Activated T-cell treated with anti-CD3 and anti-CD28 coated beads, Interleukin-2, amount 50 U/mL, for 4 hours (primary cell): ENCODE measurements at regions not wholly inside any gene's neighbourhood (a gene's known extent, or its start where the extent isn't known, plus 50 kb on each side); places are given as distances from the start of the nearest gene placed in this dataset.
A peak's percentile ranks its signal among the peaks of the same experiment; 100 is the strongest.

Experiments used
- ATAC-seq, 2 donors: fragments of 200-7000 bp; cut with Tn5 transposase; one replicate each; pipeline ENCODE4 v1.10.0; 2021
- DNase-seq: peaks from one replicate; pipeline ENCODE4 v3.0.0-alpha.2; 2020
- H3K27me3 Mint-ChIP-seq: one replicate; pipeline ENCODE4 v1.8.0; 2021; ENCODE audit warnings: low read depth, mixed read lengths
- H3K36me3 Mint-ChIP-seq: one replicate; pipeline ENCODE4 v1.8.0; 2022; ENCODE audit warnings: mixed read lengths; ENCODE audit not compliant: insufficient read depth
- H3K4me1 Mint-ChIP-seq: one replicate; pipeline ENCODE4 v1.8.0; 2021; ENCODE audit warnings: low read depth, mixed read lengths
- H3K4me3 Mint-ChIP-seq: one replicate; pipeline ENCODE4 v1.8.0; 2021; ENCODE audit warnings: mild to moderate bottlenecking, moderate library complexity, mixed read lengths
- H3K9me3 Mint-ChIP-seq: one replicate; pipeline ENCODE4 v1.8.0; 2021; ENCODE audit warnings: mixed read lengths

DNA sequence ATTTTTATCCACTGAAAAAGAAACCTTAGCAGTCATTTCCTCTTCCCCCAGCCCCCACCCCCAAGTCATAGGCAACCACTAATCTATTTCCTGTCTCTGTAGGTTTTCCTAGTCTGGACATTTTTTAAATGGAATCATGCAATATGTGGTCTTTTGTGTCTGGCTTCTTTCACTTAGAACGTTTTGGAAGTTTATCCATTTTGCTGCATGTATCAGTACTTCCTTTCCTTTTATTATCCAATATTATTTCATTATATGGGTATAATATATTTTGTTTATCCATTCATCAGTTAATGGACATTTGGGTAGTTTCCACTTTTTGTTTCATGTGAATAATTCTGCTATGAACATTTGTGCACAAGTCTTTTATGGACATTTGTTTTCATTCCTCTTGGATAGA is 99.3 kb upstream of the BMP5 start:
- H3K4me3 Mint-ChIP-seq: no peak overlapping the region
- ATAC-seq (no peak), DNase-seq (no peak)

DNA sequence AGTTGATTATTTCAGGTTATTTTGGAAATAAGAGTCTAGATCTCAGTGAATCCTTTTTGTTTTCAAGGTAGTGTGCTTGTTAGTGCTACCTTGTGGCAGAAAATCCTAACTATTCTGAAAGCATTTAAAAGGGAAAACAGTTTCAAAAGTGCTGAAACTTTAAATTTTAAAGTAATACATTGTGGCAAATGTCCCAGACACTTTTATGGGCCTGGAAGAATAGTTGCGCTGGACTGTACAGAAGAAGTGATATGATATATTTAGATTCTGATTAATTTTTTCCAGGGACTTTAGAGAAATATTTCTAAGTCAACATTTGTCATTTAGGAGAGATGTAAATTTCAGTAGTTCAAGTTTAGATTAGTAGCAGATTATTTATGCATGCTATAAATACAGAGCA is 96.7 kb upstream of the BMP5 start:
- H3K27me3 Mint-ChIP-seq: no peaks in the 10 kb centered on the region
- no peaks in the 10 kb centered on the region for H3K4me1 Mint-ChIP-seq
- ATAC-seq (no peak), DNase-seq (no peak)
- no peaks in the 10 kb centered on the region for H3K9me3 Mint-ChIP-seq
- no peak overlapping the region for H3K4me3 Mint-ChIP-seq
- no peaks in the 10 kb centered on the region for H3K36me3 Mint-ChIP-seq

More for the DNA sequence above, 99.3 kb upstream of the BMP5 start:
- no peaks in the 10 kb centered on the region for H3K4me1 Mint-ChIP-seq
- H3K36me3 Mint-ChIP-seq: no peaks in the 10 kb centered on the region
- H3K27me3 Mint-ChIP-seq: no peaks in the 10 kb centered on the region
- no peaks in the 10 kb centered on the region for H3K9me3 Mint-ChIP-seq

DNA sequence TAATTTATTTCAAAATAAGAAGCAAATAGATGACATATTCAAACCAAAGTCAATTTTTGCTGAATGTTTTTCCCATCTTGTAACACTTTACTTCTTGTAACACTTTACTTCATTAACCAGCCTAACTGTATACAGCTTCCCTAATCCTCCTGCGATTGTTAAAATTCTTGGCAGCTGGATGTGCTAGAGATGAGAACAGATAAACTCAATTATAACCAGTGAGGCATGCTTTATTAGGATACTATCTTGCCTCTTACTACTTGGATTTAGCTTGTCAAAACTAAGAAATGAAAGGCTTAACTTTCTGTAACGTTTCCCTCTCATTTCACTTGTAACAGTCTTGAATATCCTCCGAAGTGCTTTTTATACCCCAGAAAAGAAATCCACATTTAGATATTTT is 94.1 kb upstream of the BMP5 start:
- ATAC-seq: no peak
- H3K27me3 Mint-ChIP-seq: no peaks in the 10 kb centered on the region

DNA sequence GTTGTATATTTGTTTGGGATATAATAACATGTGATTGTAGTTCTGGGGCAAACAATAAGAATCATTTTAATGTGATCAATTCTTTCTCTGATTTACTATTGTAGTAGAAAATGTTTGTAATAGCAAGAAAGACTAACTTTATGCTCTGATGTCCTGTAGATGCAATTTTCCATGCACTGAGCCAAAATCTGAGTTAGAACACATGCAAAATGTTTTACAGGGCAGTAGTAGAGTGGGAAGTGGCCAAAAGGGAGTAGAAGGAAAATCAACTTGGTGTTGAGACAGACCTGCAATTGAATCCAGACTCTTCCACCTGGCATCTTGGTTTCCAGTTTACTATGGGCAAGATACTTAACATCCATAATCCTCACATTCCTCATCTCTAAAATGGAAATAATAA is 93.5 kb upstream of the BMP5 start:
- Mint-ChIP-seq H3K4me3 (no peak overlapping the region), H3K4me1 (no peaks in the 10 kb centered on the region), H3K9me3 (peaks cover 6% of the 10 kb centered on the region), H3K27me3 (no peaks in the 10 kb centered on the region), H3K36me3 (no peaks in the 10 kb centered on the region)
- ATAC-seq (no peak), DNase-seq (no peak)

More for the DNA sequence above, 94.1 kb upstream of the BMP5 start:
- H3K4me3 Mint-ChIP-seq: no peak overlapping the region
- no peaks in the 10 kb centered on the region for H3K4me1 Mint-ChIP-seq
- peaks cover 2% of the 10 kb centered on the region for H3K9me3 Mint-ChIP-seq
- no peaks in the 10 kb centered on the region for H3K36me3 Mint-ChIP-seq
- no peak for DNase-seq

DNA sequence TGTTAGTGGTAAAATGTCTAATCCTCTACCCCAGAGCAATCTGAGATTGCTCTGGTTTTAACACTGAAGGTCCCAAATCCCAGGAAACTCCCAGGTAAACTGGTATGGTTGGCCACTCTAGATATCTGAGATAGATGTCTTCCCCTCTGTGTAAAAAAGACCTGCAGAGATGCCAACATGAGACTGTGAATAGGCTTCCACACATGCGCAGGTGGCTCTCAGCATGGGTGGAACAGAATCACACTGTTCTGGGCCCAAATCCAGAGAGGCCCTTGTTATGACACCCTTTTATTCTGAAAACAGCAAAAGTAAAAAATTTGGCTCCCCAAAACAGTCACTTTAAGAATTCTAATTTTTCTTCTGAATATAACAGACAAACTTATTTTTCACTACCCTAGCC is 88.7 kb upstream of the BMP5 start:
- H3K4me3 Mint-ChIP-seq: no peak overlapping the region
- H3K9me3 Mint-ChIP-seq: peaks cover 19% of the 10 kb centered on the region
- no peak for ATAC-seq
- no peaks in the 10 kb centered on the region for H3K27me3 Mint-ChIP-seq
- DNase-seq: no peak
- H3K36me3 Mint-ChIP-seq: no peaks in the 10 kb centered on the region
- H3K4me1 Mint-ChIP-seq: no peaks in the 10 kb centered on the region

DNA sequence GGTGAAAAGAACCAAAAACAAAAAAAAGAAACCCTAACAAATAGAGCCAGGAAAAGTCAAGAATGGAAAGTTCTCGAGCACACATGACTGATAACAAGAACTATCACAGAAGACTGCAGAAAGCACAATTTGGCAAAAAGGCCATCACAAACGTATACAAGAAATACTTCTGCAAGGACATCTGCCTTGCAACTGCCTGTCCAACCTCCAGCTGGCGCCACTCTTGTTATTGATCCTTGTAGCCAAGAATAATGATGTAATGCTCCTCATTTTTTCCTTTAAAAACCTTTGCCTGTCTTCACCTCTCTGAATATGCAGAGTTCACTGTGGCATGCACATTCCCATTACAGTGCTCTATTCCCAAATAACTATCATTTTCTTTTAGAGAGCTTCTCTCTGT is 87.9 kb upstream of the BMP5 start:
- Mint-ChIP-seq H3K4me3 (no peak overlapping the region), H3K27me3 (no peaks in the 10 kb centered on the region), H3K9me3 (peaks cover 19% of the 10 kb centered on the region), H3K36me3 (no peaks in the 10 kb centered on the region), H3K4me1 (no peaks in the 10 kb centered on the region)
- ATAC-seq (no peak), DNase-seq (no peak)

DNA sequence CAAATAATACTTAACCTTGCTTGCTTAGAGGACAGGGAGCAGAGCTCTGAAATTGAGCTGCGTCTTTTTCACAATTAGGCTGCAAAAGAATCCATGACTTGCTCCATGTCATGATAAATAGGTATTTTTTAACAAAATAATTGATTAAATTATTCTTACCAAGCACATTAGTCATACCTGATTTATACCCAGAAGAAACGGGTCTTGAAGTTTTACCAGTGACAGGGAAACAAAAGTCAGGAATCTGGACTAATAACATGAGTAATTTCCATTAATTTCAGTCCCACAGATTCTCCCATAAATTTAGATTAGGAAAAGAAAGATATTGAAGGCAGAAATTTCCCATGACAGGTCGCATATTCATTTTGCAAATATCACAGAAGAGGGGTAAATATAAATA is 85.0 kb upstream of the BMP5 start:
- Mint-ChIP-seq H3K4me1 (no peaks in the 10 kb centered on the region), H3K36me3 (no peaks in the 10 kb centered on the region), H3K27me3 (no peaks in the 10 kb centered on the region), H3K9me3 (peaks cover 19% of the 10 kb centered on the region), H3K4me3 (no peak overlapping the region)
- ATAC-seq: no peak
- no peak for DNase-seq

DNA sequence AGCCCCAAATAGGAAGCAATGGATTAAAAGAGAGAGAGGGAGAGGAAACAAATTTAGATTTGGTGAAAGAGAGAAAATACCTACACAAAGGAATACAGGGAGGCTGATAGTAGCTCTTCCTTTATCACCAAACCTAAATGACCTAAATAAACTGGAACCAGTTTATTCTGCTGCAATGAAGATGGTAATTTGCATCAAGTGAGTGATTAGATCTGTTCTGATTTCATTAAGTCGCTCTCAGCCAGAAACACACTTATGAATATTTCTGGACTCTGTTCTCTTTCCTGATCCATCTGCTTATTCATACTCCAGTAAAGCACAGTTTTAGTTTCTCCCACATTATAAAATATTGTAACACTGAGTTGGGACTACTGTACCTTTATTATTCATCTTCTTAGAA is 83.4 kb upstream of the BMP5 start:
- no peaks in the 10 kb centered on the region for H3K4me1 Mint-ChIP-seq
- DNase-seq: no peak

DNA sequence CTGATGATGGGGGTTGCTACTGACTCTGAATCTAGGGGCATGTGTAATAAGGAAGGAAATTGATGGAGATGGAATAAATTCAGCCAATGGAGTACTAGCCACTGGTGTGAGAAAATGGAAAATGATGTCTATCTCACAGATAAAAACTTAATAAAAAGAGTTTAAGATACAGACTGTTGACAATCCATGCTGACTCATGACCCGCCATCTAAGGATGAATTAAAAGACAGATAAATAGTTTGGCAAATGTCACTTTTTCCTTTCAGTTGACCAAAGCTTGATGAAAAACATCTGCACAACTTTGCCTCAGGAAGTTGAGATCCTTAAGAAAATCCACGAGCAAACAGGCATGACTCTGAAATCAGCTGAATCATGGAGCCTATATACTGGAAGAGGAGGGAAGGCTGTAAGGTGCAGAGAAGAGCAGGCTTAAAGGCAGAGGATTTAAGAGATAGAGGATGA is 82.6 kb upstream of the BMP5 start:
- Mint-ChIP-seq H3K36me3 (no peaks in the 10 kb centered on the region), H3K27me3 (no peaks in the 10 kb centered on the region), H3K4me3 (no peak overlapping the region), H3K9me3 (peaks cover 6% of the 10 kb centered on the region), H3K4me1 (no peaks in the 10 kb centered on the region)
- ATAC-seq (no peak), DNase-seq (no peak)

More for the DNA sequence above, 83.4 kb upstream of the BMP5 start:
- no peaks in the 10 kb centered on the region for H3K27me3 Mint-ChIP-seq
- no peak overlapping the region for H3K4me3 Mint-ChIP-seq
- H3K36me3 Mint-ChIP-seq: no peaks in the 10 kb centered on the region
- peaks cover 12% of the 10 kb centered on the region for H3K9me3 Mint-ChIP-seq
- ATAC-seq: no peak

DNA sequence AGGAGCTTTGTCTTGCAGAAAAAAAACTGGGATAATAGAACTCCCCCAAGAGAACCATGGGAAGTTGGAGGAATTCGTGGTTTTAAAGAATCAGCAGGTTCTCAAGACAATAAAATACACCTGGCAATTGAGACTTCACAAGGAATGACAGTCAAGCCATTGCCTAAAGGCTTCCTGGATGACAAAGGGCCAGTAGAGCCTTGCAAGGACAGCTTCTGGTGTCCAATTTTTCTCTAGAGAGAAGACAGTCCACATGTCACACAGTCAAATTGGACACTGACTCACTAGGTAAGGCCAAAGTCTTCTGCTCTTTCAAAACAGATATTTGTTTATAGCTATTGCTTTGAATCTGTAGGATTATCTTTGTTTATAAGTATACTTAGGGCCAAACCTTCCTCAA is 80.3 kb upstream of the BMP5 start:
- no peak for DNase-seq
- peaks cover 9% of the 10 kb centered on the region for H3K9me3 Mint-ChIP-seq
- ATAC-seq: no peak
- no peaks in the 10 kb centered on the region for H3K27me3 Mint-ChIP-seq
- no peaks in the 10 kb centered on the region for H3K4me1 Mint-ChIP-seq
- no peak overlapping the region for H3K4me3 Mint-ChIP-seq
- H3K36me3 Mint-ChIP-seq: no peaks in the 10 kb centered on the region

DNA sequence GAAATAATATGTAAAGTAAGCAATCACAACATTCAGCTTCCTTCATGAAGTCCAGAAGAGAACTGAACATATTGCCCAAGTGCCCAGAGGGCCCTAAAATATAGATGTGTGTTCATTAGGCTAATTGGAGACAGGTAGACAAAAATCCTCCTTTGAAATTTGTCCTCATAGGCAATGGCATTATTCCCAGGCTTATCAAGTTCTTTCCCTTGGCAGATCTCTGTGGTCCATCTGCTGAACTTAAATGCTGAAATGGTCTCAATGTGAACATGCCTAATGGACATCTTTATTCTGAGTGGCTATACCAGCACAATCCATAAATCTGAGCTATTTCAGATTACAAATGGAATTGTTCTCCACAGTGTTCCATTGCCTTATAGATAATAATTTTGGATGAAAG is 79.0 kb upstream of the BMP5 start:
- DNase-seq: no peak
- Mint-ChIP-seq H3K36me3 (no peaks in the 10 kb centered on the region), H3K4me1 (no peaks in the 10 kb centered on the region), H3K27me3 (no peaks in the 10 kb centered on the region), H3K9me3 (peaks cover 9% of the 10 kb centered on the region), H3K4me3 (no peak overlapping the region)
- ATAC-seq: no peak

DNA sequence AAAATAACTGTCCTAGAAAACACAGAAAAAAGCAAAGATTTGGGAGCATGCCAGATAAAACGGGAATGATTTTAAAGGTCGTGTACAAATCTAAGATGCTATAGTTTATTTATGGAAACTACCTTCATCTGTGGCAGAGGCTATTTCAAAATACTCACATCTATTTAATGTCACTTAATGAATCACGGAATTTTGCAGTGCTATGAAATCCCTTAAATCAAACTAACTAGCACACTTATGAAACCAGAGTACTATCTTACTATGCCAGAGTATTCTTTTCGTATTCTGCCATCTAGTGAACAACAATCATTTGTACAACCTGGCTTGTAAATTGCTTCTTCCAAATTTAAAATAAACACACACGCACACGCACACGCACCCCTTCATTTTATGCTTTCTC is 77.9 kb upstream of the BMP5 start:
- Mint-ChIP-seq H3K36me3 (no peaks in the 10 kb centered on the region), H3K4me3 (no peak overlapping the region), H3K4me1 (no peaks in the 10 kb centered on the region), H3K27me3 (no peaks in the 10 kb centered on the region), H3K9me3 (peaks cover 9% of the 10 kb centered on the region)
- ATAC-seq: no peak
- no peak for DNase-seq

DNA sequence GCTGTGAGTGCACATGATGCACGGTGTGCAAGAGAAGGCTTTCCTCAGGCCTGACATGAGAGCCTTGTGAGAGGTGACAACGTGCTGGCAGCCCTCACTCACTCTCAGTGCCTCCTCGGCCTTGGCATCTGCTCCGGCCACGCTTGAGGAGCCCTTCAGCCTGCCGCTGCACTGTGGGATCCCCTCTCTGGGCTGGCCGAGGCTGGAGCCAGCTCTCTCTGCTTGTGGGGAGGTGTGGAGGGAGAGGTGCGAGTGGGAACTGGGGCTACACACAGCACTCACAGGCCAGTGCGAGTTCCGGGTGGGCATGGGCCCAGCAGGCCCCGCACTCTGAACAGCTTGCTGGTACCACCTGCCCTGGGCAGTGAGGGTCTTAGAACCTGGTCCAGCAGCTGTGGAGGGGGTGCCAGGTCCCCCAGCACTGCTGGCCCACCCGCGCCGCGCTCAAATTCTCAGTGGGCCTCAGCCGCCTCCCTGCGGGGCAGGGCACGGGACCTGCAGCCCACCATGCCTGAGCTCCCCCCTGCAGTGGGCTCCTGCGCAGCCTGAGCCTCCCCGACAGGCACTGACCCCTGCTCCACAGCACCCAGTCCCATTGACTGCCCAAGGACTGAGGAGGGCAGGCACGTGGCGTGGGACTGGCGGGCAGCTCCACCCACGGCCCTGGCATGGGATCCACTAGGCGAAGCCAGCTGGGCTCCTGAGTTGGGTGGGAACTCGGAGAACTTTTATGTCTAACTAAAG is 74.9 kb upstream of the BMP5 start:
- H3K9me3 Mint-ChIP-seq: peaks cover 9% of the 10 kb centered on the region
- H3K36me3 Mint-ChIP-seq: no peaks in the 10 kb centered on the region
- no peaks in the 10 kb centered on the region for H3K27me3 Mint-ChIP-seq
- H3K4me3 Mint-ChIP-seq: no peak overlapping the region
- no peaks in the 10 kb centered on the region for H3K4me1 Mint-ChIP-seq
- DNase-seq: no peak
- ATAC-seq: peak in 1 of 2 donors; percentile 7

DNA sequence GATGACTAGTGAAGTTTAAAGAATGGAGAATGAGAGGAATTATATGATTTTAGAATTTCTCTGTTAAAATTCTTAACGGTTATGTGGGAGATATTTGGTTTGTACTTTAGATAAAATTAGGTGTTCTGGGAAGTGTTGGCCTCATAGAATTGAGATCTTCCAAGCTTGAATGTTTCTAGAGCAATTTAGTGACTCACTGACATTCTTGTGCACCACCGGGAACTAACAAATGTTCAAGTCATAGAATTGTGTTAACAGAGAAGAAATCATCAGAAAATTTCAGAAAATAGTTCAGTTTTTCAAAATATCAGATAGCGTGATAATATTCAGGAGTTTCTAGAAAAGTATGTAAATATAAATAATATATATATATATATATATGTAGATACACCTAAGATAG is 67.9 kb upstream of the BMP5 start:
- Mint-ChIP-seq H3K4me3 (no peak overlapping the region), H3K27me3 (no peaks in the 10 kb centered on the region), H3K4me1 (no peaks in the 10 kb centered on the region), H3K36me3 (no peaks in the 10 kb centered on the region), H3K9me3 (no peaks in the 10 kb centered on the region)
- no peak for ATAC-seq
- DNase-seq: no peak

DNA sequence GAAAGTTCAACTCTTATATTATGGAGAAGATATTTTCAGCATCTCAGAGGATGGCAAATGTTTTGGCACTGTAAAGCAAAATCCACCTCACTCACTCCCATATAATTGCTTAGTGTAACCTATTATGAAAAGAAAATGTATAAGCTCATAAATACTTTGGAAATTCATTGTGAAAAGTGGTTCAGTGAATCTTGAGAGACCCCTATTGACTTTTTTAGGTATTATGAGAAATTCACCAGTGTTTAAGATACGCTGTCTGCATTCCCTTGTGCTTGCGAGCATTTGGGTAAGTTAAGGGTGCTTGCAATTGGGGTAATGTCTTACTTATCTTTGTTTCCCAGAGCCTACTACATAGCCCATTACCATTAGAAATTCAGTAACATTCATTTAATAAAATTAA is 66.3 kb upstream of the BMP5 start:
- no peak for ATAC-seq
- H3K9me3 Mint-ChIP-seq: no peaks in the 10 kb centered on the region
- H3K27me3 Mint-ChIP-seq: no peaks in the 10 kb centered on the region
- no peak overlapping the region for H3K4me3 Mint-ChIP-seq
- no peaks in the 10 kb centered on the region for H3K4me1 Mint-ChIP-seq
- H3K36me3 Mint-ChIP-seq: no peaks in the 10 kb centered on the region
- no peak for DNase-seq
